NCI-H1105 treated with DMSO at 0.1 percent for 48 hours (cell line): ENCODE measurements at regions not wholly inside any gene's neighbourhood (a gene's known extent, or its start where the extent isn't known, plus 50 kb on each side); places are given as distances from the start of the nearest gene placed in this dataset.
A peak's percentile ranks its signal among the peaks of the same experiment; 100 is the strongest.
"Not testable (repeated sequence)": the region's sequence is repeated elsewhere in the genome, so short reads cannot be mapped to it uniquely, and the experiment has no call there.

Experiments
- DNase-seq: peaks from one replicate; lab custom pipeline; 2025; lab: John Stamatoyannopoulos, UW

GRCh38 chr16:52309446-52310416 is 237.2 kb downstream of the TOX3 start:
- peak; percentile 33 for DNase-seq

GRCh38 chr16:52308051-52308450 is 238.9 kb downstream of the TOX3 start:
- DNase-seq = peak; percentile 77

- DNase-seq = no peak
Measured at GRCh38 chr16:52301026-52301425, 245.9 kb downstream of the TOX3 start.

GRCh38 chr16:52298769-52299168 is 248.2 kb downstream of the TOX3 start:
- no peak for DNase-seq

- DNase-seq = not testable (repeated sequence)
Measured at GRCh38 chr16:52296706-52297315, 250.1 kb downstream of the TOX3 start.

GRCh38 chr16:52296076-52296475 is 250.9 kb downstream of the TOX3 start:
- no peak for DNase-seq

GRCh38 chr16:52294660-52295059 is 252.3 kb downstream of the TOX3 start:
- no peak for DNase-seq

GRCh38 chr16:52293204-52293603 is 253.7 kb downstream of the TOX3 start:
- DNase-seq = no peak

- DNase-seq = no peak
Measured at GRCh38 chr16:52283584-52284375, 263.2 kb downstream of the TOX3 start.

- no peak for DNase-seq
Measured at GRCh38 chr16:52283018-52283417, 263.9 kb downstream of the TOX3 start.

- DNase-seq = no peak
Measured at GRCh38 chr16:52280086-52280485, 266.9 kb downstream of the TOX3 start.

- DNase-seq = peak; percentile 63
Measured at GRCh38 chr16:52271088-52271750, 275.7 kb downstream of the TOX3 start.

- DNase-seq = peak; percentile 100
Measured at GRCh38 chr16:52265446-52265861, 281.5 kb downstream of the TOX3 start.

GRCh38 chr16:52257534-52257933 is 289.4 kb downstream of the TOX3 start:
- no peak for DNase-seq

GRCh38 chr16:52256310-52257078 is 290.4 kb downstream of the TOX3 start:
- no peak for DNase-seq

- no peak for DNase-seq
Measured at GRCh38 chr16:52254746-52255145, 292.2 kb downstream of the TOX3 start.

- no peak for DNase-seq
Measured at GRCh38 chr16:52252680-52253079, 294.3 kb downstream of the TOX3 start.

GRCh38 chr16:52251495-52251894 is 295.4 kb downstream of the TOX3 start:
- peak; percentile 74 for DNase-seq

- DNase-seq = no peak
Measured at GRCh38 chr16:52247737-52248136, 299.2 kb downstream of the TOX3 start.

GRCh38 chr16:52238710-52239109 is 308.2 kb downstream of the TOX3 start:
- no peak for DNase-seq

- no peak for DNase-seq
Measured at GRCh38 chr16:52237823-52238222, 309.1 kb downstream of the TOX3 start.
